ENCODE measurements at regions not wholly inside any gene's neighbourhood (a gene's known extent, or its start where the extent isn't known, plus 50 kb on each side); places are given as distances from the start of the nearest gene placed in this dataset.

DNA sequence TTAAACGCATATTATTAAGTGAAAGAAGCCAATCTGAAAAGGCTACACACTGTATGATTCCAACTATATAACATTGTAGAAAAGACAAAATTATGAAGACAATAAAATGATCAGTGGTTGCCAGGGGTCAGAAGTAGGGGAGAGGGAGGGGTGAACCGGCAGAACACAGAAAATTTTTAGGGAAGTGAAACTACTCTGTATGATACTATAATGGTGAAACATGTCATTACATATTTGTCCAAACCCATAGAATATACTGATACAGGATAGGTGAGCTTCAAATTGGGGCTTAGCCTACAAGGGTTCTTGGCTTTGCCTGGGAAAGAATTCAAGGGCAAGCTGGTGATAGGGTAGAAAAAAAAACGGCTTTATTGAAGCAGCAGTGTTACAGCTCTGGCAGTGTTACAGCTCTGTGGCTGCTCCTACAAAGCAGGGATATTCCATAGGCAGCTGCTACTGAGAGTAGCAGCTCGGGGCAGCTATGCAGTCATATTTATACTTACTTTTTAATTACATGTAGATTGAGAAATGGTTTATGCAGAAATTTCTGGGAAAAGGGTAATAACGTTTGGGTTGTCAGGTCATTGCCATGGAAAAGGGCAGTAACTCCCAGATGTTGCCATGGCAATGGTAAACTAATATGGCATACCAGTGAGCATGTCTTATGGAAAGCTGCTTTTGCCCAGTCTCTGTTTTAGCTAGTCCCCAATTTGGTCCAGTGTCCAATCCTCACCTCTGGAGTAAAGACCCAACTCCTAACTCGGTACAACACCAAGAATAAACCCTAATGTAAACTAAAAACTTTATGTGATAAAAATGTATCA lies 125.1 kb upstream of the SLC25A36 start:
- no peak for DNase-seq

DNA sequence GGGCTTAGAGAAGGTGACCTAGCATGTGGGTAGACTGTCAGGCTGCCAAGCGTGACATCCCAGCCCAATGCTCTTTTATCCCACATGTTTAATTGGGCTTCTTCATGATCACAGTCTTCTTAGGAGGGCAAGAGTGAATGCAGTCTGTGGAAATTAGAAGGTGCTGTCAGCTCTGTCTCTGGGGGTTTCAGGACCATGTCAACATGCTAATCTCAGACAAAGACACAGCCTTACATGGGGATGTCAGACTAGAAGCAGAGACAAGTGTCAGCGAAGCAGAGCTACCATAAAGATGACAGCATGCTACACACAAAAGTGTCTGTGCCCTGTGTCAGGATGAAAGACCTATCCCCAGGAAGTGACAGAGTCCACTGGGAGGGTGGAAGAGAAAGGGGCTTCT lies 120.1 kb upstream of the SLC25A36 start:
- DNase-seq: no peak

DNA sequence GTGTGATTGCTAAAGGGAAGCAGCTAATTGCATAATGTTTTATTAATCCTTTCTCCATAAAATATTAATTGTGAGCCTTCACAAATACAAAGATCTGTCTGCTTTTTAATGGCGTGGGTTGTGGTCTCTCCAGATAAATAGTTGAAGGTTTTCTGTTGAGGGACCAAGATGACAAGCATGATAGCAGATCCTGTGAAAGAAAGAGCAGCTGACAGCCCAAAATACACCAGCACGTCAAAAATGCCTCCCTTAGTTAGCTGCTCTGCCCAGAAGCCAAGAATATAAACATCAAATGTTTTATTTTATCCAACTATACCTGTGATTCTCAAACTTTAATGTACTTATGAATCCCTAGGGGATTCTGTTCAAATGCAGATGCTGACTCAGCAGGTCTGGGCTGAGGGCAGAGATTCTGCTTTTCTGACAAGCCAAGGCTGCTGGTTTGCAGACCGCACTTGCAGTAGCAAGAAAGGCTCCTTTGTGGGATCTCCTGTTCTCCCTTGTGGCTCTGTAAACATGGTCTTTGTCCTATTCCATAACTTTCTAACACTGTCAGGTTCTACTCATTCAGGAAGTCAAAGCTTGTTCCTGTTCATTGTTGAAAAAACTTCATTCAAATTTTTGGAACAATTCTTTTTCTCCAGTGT lies 119.1 kb upstream of the SLC25A36 start:
- DNase-seq: no peak

DNA sequence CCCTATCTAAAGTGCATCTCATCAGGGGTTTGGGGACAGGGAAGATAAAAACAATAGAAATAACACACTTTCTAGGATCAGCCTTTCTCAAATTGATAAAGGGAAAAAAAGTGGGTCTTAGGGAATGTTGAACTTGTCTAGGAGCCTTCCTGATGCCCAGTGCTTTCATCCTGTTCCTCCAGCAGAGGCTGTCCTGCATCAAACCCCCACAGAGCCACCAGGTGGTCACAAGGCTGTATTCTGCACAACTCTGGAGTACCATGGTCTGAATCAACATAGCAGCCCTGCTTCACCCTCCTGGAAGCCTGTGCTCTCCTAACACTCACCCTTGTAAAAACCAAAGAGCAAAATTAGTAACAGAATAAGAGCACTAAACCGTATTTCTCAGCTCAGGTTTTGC lies 118.5 kb upstream of the SLC25A36 start:
- DNase-seq: no peak

DNA sequence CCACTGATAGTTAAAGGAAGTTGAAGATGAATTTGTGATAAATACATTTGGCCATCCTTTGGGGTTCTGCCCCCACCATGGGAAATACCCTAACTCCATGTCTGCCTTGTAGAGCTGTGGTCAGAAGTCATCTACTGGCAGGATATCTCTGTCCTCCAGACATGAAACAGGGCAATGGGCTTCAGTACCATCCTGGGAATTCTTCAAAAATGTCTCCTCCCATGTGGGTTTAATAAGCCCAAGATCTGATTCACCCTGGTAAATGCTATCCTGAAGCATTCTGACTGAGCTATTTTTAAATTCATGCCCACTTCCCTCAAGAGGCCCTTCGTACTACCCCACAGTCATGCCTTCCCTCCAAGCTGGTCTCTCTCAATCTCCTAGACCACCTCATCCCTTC lies 113.7 kb upstream of the SLC25A36 start:
- no peak for DNase-seq

DNA sequence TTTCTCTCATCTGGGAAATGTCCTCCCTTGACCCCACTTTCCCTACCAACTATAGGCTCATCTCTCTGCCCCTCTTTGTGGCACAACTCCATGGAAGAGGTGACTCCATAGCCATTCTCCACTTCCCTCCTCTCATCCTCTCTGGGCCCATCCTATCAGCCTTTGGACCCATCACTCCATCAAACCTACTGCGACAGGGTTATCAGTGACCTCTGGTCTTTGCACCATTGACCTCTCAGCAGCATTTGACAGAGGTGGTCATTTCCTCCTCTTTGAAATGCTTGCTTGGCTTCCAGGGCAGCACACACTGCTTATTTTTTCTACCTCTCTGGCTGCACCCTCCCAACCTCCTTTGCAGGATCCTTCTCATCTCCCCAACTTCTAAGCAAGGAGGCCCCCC lies 113.1 kb upstream of the SLC25A36 start:
- no peak for DNase-seq

DNA sequence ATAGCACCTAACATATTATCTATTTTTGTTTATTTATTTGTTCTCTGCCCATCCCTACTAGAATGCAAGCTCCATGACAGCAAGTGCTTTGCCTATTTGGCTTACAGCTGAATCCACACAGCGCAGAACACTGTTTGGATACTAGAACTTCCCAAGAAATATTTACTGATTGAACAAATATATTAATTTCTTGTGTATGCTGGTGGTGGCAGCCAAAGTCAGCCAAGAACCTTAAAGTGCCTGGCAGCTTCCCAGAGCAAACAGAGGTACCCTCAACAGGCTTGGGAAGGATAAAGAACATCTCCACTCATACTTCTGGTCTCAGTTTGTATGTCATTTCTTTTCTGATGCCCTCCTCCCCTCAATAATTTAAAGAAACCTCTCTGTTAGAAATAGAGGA lies 111.8 kb upstream of the SLC25A36 start:
- DNase-seq: no peak

DNA sequence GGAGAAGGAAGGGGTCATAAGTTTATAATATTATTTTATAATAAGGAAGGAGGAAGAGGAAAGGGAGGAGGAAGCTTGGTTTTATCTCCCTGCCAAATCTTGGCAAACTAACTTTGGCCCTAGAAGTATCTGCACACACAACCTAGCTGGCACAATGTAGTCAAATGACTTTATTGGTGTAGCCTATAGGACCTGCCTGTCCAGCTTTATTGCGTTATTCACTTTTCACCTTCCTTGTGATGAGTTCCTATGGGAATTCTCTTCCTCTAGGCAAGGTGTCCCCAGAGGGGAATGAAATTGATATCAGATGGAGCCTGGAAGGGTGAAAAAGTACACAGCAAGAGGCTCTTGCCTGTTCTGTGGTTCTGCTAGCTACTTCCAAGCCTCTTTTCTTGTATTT lies 111.2 kb upstream of the SLC25A36 start:
- no peak for DNase-seq

DNA sequence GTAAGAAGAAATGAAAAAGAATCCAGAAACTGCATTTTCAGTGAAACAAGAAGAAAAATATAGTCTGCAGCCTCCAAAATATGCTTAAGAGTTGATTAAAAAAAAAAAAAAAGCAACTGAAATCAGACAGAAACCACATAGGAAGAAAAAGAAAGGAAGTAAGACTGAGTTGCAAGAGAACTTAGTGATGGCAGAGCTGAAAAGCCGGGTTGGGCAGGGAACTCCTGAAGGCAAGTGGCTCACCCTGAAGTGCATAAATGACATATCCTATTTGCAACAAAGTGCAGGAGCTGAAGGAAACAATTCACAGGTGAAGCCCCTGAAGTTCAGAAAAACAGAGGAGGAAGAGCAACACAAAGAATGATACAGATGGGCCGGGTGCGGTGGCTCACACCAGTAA lies 108.8 kb upstream of the SLC25A36 start:
- no peak for DNase-seq

DNA sequence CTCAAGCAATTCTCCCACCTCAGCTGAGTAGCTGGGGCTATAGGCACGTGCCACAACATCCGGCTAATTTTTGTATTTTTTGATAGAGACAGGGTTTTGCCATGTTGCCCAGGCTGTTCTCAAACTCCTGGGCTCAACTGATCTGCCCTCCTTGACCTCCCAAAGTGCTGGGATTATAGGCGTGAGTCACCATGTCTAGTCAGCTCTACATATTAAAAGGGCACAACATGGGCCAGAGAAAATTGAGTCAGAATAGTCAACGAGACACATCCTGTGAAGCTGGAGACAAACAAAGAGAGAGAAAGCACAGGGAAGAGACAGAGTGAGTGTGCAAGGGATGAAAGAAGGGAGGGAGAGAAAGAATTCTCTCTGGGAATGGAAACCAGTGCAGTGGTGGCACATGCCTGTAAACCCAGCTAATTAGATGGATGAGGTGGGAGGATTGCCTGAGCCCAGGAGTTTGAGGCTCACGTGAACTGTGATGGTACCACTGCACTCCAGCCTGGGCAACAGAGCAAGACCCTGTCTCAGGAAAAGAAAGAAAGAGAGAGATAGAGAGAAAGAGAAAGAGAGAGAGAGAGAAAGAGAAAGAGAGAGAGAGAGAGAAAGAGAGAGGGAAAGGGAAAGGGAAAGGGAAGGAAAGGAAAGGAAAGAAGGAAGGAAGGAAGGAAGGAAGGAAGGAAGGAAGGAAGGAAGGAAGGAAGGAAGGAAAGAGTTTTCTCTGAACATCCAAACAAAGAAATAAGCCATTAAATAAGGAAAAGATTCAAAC lies 107.2 kb upstream of the SLC25A36 start:
- DNase-seq: no peak

DNA sequence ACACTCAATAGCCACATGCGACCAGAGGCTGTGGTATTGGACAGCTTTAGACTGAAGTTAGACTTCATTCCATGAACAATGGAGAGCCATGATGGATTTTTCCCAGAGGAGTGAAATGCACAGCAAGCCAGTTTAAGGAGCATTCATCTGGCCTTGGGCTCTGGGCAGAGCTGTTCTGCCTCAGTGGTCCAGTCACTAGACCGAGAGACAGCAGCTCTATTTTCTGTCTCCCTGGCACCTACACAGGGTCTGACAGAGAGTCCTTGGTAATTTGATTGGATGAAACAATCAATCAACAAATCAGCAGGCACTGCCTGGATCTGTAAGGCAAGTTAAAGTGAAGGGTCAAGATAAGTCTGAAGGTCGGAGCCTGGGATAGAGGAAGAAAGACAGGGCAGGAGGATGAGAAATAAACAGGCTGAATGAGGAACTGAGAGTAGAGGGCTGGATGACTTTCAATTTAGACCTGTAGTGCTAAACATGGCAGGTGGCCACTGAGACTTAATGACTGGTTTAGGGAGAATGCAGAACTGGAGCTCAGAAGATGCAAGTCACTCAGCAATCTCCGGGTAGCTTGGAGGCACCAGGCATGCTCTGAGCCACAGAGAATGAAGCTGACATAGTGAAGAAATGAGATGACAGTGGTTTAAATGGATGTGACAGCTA lies 98.5 kb upstream of the SLC25A36 start:
- no peak for DNase-seq

DNA sequence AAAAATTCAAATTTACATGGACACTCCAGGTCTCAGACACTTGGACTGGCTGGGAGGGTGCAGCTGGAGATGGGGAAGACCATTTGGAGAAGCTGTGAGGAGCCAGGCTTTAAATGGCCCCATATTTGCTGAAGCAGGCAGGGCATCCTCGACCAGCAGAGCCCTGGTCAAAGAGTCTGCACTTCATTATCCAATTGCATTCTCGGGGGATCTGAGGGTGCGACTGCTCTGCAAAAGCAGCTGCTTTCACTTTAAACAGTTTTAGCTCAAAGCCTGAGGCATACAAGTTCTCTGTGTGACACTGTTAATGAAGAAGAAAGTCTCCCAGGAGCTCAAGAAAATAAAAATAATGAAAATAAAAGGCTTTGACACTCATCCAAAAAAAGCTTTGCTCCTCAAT lies 98.0 kb upstream of the SLC25A36 start:
- no peak for DNase-seq

DNA sequence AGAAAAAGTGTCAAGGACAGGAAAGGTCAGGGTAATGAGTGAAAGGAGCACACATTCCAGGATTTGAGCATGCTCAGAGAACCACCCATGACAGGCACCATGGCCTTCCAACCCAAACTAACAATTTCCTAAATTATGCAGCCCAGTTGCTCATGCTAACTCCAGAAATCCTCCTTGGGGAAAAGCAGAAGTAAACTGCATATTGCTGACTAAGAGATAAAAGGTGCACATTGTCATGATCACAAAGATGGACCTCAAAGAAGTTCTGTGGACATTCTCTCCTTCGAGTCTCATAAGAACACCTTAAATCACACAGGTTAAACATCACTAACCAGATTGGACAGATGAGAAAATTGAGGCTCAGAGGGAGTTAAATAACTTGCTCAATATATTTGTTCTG lies 97.6 kb upstream of the SLC25A36 start:
- DNase-seq: no peak

DNA sequence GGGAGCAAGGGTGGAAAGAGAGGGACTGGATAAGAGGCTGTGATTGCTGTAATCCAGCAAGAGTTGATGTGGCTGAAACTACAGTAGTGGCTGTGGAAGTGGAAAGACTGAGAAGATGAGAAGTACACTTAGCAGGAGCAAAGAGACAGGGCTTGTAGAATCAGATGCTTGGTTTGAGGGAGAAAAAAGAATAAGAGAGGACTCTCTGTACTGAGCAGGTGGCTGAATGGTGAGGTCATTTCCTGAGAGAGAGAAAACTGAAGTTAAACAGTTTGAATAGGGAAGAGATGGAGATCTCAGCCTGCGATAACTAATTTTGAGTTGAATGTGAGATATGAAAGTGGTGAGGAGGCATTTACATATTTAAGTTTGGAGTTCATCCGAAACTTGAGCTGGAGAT lies 95.8 kb upstream of the SLC25A36 start:
- DNase-seq: no peak

DNA sequence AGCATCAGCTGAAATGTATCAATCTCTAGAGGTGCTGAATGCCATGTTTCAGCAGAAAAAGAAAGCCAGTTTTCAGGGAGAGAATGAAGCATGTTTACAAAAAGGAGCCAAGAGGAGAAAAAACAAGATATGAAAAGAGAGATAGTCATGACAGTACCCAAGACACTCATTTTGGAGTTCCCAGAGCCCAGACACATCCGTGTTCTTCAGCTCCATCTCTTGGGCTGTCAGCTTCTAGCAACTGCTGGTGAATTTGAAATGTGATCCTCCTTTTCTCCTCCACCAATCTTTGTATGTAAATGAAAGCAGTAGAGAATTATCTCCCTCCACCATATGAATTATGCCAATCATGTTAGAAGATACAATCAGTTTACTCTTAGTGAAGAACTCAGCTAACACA lies 93.0 kb upstream of the SLC25A36 start:
- no peak for DNase-seq

DNA sequence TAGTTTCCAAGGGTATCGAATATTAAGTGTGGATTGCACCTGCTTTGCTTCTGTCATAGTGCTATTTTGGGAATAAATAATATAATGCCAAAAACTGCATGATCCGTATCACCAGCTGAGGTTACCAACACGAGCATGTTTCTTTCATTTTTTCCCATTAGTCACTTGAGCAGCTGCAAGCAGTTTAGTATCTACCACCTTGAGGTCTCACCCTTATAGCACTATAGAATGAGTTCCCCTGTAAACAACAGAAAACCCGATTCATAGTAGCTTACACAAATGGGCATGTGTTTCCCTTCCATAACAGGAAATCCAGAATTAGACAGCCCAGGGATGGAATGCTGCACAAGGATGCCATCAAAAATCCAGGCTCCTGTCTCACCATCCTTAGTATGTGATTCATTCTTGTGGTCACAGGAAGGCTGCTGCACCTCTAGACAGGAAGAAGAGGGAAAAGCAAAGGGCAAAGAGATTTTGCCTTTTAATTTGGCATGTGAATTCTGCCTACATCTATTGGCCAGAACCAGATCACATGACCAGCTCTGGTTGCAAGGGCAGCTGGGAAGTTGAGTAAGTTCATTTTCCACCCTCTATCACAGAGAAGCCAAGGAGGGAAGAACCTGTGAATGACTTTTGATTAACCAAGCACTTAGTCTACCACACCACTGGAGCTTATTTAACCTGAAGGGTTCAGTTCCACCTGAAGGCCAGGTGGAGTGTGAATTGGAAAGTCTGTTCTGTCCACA lies 91.3 kb upstream of the SLC25A36 start:
- DNase-seq: no peak

DNA sequence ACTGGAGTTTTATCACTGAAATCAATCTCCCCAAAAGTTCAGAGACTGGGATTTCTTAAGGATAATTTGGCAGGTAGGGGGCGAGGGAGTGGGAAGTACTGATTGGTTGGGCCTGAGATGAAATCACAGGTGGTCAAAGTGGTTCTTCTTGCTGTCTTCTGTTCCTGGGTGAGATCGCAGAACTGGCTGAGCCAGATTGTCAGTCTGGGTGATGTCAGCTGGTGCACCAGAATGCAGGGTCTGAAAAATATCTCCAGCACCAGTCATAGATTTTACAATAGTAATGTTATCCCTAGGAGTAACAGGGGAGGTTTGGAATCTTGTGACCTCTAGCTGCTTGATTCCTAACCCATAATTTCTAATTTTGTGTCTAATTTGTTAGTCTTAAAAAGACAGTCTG lies 86.7 kb upstream of the SLC25A36 start:
- no peak for DNase-seq

DNA sequence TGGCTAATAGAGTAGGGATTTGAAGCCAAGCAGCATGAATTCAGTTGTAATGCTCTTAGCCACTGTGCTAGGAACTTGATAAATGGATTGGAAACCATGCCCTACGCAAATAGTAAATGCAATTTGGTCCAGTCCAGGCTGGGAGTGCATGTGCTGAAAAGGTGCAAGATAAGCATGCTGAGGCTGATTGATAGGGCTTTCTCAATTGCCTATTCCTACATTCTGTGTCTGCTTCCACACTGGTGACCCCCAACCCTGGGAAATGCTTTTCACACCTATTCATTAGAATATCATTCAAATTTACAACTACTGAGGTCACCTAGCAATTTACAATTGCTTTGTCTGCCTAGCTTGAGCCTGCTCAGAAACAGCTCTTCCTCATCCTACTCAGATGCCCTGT lies 84.7 kb upstream of the SLC25A36 start:
- no peak for DNase-seq

DNA sequence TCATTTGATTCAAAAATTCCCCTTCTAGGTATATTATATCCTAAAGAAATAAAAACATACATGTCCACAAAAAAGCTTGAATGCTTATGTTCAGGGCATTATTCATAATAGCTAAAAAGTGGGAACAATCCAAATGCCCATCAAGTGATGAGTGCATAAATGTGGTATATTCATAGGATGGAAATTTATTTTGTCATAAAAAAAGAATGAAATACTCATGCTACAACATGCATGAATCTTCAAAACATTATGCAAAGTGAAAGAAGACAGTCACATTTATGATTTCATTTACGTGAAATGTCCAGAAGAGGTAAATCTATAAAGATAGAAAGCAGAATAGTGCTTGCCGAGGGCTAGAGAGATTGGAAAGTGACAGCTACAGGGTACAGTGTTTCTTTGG lies 83.6 kb upstream of the SLC25A36 start:
- no peak for DNase-seq

DNA sequence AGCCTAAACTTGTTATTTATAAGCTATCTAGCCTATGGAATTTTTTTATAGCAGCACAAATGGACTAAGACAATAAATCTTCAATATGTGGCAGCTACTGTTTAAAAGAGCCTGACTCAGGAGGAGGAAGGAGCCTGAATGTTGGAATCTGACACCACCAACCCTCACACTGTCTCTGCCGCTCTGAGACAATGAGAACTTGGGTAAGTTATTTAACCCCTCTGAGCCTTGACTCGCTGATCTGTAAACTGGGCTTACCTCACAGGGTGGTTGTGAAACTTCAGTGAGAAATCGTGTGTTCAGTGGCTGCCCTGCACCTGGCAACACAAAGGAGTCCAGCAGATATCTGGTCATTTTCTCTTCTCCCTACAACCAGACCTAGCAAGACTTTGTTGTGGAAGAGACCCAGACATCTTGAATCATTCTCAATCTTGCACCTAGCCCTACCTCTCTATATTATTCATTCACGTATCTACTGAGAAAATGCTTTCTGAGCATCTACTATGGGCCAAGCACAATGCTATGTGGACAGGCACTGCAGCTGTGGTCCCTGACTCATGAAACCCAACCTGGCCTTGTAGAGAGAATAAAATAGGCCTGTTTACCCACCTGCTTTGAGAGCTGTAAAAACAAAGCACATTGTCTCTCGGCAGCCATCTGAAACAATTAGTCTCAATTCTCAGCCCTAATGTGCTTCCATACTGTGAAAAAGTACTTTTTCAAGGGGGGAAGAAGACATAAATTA lies 81.9 kb upstream of the SLC25A36 start:
- DNase-seq: no peak

DNA sequence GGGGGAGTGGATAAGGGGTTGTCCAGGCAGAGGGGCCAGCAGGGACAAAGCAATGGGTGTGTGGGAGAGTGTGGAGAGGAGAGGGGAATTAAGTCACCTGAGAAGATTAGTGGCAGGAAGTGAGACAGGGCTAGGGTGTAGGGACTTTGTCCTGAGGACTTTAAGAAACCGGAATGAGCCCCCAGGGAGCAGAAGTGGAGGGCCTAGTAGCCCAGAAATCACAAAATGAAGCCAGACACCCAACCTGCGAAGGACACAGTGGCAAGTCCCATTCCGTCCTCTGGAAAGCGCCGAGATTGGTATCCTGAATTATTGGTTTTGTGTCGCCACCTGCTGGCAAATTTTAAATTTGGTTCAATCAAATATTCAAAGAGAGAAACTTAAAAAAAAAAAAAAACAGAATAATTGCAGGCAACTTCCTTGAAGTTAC lies 78.0 kb upstream of the SLC25A36 start:
- DNase-seq: no peak
